ENCODE measurements at regions not wholly inside any gene's neighbourhood (a gene's known extent, or its start where the extent isn't known, plus 50 kb on each side); places are given as distances from the start of the nearest gene placed in this dataset.

- no peak for TF ChIP-seq CTCF (conservative IDR thresholded peaks at IDR 0.05; ENCODE audit: low read depth, low read length)
- TF ChIP-seq POLR2A (IDR thresholded peaks at IDR 0.05; ENCODE audit: low read depth, low read length): no peak
- no peak for TF ChIP-seq CHD1 (IDR thresholded peaks at IDR 0.05; ENCODE audit: low read depth, low read length)
- TF ChIP-seq ELK1 (IDR thresholded peaks at IDR 0.05; ENCODE audit: borderline replicate concordance, low read depth, low read length): no peak
- TF ChIP-seq MXI1 (IDR thresholded peaks at IDR 0.05; ENCODE audit: borderline replicate concordance, low read depth, low read length): no peak
- TF ChIP-seq USF2 (IDR thresholded peaks at IDR 0.05; ENCODE audit: low read depth, low read length): no peak
These were observed 219.0 kb downstream of the VGLL3 start for GRCh38 chr3:86771741-86772512.
